ENCODE measurements at regions not wholly inside any gene's neighbourhood (a gene's known extent, or its start where the extent isn't known, plus 50 kb on each side); places are given as distances from the start of the nearest gene placed in this dataset.

DNA sequence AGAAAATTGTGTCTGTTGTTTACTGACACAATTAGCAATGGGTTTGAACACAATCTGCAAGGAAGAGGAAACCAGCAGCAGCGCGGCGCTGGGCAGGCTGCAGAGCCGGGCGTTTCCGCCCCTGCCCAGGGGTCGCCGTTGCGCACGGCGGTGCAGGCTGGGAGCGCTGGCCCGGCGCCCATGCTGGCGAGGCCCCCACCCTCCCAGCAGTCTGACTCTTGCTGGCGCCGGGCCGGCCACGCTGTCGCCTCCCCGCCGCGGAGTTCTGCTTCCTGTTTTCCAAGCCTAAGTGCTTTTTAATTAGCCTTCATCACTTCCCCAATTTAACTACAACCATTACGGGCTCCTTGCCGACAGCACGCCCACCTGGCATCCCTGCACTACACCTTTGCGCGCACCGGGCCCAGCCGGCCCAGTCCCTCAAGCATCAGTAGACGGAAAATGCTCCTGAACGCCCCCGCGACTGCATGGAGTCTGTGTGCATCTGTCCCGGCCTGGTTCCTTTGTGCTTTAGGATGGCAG lies 212.1 kb downstream of the GXYLT1 start:
- peak; percentile 9 to 89 for DNase-seq (ENCODE audit: low read depth in 2 of 2)

DNA sequence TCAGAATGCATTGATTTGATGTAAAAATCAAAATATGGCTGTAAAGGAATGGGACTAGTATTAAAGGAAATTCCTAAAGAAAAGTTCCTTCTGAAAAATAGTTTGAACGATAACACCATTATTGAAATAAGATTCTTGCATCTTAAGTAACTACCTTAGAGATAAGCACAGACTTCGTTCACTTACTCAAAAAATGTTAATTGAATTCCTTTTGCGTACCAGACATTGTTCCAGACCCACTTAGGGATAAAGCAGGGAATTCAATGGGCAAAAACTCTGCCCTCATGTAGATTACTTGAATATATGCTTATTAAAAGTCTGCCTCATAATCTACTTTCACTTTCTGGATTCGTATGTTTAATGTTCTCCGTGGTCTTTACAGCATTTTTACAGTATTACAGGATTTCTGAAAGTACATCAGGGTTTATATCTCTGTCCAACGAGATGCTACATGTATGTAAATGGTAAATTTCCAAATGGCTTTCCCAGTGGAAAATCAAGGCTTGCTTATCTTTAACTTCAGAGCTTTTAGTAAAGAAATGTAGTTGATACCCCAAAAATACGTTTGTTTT lies 213.7 kb downstream of the GXYLT1 start:
- DNase-seq (ENCODE audit: low read depth in 2 of 2), result no peak

DNA sequence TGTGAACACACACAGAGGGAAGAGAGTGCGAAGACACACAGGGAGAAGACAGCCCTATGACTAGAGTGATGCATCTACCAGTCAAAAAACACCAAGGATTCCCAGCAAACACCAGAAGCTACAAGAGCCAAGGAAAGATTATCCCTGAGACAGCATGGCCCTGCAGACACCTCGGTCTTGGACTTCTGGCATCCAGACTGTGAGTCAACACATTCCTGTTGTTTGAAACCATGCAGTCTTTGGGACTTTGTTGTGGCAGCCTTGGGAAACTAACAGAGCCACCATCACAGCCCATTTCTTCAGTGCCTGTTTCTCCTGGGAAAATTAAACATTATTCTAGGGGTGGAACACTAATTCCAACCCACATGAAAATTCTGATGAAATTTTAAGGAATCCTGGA lies 220.6 kb downstream of the GXYLT1 start:
- no peak for DNase-seq (ENCODE audit: low read depth in 2 of 2)

DNA sequence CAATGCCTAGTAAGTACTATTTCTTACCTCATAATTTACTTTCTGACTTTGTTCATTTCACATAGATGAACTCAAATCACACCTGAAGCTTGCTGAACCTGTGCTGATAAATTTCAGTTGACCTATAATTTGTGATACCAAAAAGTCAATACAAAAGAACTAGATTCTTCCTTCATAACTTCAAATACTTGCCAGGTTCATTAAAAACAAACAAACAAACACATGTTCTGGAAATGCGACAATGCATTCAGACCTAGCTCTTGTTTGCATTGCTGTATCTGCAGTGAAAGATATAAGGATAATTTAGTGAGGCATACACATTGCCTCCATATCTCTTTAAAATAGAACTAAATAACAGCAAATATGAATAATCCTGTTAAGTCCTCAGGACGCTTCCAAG lies 221.3 kb downstream of the GXYLT1 start:
- DNase-seq (ENCODE audit: low read depth in 2 of 2), result no peak

DNA sequence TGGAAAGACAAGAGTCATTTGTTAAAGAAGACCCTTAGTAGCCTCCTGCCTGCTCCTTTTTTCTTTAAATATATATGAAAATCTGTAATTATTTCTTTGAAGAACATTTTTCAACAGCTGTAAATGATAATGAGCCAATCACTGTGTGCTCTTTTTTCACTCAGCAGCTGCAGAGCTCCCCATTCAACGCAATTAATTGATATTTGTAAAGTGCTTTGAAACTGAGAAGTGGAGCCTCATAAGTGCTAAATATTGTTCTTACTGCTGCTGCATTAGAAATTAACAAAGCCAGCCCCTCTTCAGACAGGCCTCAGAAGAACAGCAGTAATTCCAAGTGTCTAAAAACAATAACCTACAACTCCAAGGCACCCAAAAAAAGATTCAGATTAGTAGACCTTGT lies 224.3 kb downstream of the GXYLT1 start:
- DNase-seq (ENCODE audit: low read depth in 2 of 2), result no peak

DNA sequence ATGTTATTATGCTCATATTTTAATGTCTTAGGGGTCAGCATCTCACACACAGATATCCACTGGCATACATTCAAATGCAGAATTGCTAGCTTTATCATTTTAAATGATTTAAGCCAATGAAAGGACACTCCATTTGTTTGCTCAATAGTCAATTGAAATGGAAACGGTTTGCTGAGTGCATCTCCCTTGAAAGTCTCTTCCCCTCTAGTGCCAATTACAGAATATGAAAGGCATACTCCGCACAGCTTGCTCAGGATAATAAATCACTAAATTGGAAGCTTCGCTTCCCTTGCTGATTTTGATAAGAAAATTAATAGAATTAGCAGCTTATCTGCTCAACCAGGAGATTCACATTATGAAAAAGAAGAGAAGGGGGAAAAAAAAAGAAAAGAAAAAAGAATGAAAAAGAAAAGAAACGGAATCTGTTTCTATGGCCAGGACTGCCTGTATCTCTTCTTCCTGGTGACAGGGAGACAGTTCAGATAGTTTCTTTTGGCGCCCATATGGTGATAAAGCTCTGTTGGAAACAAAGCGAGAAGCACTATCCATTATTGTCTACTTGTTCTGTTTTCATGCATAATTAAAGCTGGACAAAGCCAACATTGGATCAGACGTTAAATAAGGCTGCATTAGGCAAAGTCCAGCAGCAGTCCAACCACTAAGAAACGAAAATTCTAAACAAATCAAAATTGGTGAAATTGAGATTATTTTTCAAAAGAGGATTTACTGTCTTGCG lies 225.0 kb downstream of the GXYLT1 start:
- DNase-seq (ENCODE audit: low read depth in 2 of 2), result no peak

DNA sequence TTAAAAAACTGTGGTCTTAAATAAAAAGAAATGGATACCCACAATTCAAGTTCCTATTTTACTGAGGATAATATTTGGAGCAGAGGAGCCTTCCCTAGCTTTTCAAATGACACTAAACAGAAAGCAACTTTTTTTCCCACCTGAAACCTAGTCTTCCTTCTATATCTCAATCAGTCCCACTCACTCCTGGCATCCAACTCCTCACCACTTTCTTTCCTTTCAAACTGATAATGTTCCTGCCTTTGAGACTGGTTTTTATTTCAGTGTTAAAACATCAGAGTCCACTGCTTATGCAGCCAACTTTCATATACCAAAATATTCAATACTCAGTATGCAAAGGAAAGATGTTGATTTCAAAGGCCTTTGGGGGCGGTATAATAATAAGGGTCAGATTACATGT lies 225.6 kb downstream of the GXYLT1 start:
- no peak for DNase-seq (ENCODE audit: low read depth in 2 of 2)

DNA sequence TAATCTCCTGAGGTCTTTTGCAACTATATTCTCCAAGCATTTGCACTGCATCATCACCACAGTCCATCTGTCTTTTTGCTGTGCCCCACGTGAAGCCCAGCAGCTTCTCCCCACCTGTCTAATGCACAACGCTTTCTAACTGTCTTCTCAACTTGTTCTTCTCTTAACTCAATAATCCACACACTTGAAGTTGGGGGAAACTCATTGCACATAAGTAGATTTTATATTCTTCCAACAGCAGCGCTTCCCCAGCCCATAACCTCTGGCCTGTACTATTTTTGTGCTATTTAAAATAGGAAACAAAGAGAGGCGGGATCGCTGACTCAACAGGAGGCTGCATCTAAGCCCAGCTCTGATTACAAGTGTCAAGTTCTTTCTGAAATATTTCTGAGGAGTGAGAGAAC lies 226.7 kb downstream of the GXYLT1 start:
- DNase-seq (ENCODE audit: low read depth in 2 of 2), result peak in 1 of 2 donors; percentile 59

DNA sequence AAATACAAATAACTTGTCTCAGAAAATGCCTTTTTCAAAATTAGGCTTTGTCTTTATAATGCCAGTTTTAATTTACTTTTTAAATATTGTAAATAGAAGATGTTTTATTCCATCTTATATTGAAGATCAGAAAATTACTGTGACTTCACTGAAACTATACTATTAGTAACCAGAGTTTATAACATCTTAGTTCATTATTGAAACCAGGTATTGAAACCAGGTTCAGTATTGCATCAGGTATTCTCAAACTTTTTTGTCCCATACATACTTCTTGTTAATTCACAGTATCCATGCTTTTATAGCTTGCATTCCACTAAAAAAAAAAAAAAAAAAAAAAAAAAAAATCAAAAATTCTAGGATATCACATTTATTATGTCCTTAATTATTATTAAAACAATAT lies 227.5 kb downstream of the GXYLT1 start:
- DNase-seq (ENCODE audit: low read depth in 2 of 2), result no peak

DNA sequence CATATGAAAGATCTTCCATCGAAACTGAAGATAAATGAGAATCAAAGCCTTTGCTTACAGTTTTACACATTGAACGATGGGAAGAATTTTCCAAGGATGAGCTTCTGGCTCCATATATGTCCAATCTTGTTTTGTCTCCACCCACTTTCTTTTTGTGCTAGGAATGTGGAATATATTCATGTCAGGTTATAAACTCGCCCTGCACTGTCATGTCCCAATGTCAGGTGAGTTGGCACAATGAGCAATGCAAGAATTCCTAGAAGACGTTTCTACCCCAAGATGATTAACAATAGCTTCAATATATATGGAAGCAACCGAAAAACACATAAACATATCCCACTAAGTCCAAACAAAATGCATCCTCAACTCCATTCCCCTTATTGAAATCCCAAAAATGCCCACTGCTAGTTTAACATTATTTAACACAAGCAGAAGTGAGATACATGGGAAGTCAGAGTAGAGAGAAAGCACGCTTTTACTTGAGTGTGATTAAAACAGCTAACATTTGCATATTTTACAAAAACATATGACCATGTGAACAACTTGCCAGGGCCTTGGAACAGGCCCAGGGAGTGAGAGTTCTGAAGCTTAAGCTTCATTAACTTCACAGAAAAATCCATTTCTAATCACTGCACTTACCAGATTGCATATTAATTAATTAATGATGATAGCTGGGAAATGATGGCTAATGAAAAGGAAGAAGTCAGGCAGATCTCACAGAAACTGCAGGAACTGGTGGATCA lies 233.9 kb downstream of the GXYLT1 start:
- DNase-seq (ENCODE audit: low read depth in 2 of 2), result no peak

DNA sequence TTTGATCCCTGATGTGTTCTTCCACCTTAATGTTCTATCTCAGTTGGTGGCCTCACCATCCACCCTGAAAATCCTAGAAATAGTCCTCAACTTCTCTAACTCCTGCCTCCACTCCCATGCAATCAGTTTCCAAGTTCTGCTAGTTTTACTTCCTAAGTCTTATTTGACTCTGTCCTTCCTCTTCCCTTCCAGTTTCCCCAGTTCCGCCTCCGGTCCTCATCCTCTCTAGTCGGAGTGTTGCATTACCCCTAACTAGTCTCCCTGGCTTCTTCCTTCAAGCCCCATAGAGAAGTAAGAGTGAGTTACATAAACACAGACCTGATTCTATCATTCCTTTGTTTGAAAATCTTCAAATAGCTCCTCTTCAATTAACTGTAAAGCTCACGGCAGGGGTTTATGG lies 236.5 kb downstream of the GXYLT1 start:
- DNase-seq (ENCODE audit: low read depth in 2 of 2), result no peak

DNA sequence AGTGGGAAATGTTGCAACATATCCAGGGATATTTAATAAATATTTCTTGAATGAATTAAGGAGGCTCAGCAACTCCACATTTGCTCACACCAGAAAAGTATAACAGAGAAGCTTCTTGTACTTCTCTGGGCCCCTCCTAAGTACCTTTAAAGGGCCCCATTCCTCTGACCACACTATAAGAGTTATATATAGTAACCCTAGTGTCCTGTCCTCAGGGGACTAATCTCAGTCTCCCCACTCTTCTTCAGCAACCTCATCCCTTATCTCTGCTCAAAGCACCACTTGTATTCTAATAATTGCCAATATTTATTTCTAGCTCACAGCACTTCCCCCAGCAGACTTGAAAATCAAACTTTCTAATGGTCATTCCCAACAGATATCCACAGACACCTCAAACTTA lies 237.1 kb downstream of the GXYLT1 start:
- no peak for DNase-seq (ENCODE audit: low read depth in 2 of 2)

DNA sequence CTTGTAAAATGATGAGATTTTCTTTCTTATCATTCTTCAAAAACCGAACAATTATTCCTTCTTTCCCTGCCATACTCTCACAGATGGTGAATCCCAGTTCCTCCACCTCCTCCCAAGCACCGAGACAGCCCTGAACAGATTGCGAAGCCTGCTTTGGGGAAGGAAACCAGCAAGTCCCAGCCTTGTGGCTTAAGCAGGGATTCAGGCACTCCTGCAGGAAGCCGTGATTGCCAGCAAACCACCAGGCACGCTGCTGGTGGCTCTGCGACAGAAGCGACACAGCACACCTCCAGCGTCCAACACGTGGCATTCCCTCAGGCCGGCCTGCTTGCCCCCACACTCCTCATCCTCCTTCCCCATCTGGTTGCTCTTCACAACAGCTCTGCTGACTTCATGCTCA lies 237.7 kb downstream of the GXYLT1 start:
- no peak for DNase-seq (ENCODE audit: low read depth in 2 of 2)

DNA sequence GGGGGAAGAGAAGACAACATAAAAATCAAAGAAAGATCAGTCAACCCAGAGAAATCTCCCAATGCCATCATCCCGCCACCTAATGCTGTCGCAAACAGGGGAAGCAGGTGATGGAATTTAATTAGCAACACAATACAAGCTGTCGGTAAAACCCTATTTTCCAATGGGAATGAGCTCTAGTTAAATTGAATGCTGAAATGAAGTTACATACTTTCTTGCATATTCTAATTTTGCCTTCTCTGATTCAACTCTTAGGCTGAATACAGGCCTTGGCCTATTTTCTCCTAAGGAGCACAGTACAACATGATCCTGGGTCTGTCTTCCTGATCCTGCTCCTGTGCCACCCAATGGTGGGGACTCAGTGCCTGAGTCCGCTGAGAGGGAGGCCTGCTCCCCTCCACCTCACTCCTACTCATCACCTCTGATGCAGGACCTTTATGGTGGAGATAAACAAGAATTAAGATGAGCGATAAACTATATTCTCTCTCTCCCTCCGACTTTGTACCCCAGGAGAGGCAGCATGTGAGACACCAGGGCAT lies 238.8 kb downstream of the GXYLT1 start:
- no peak for DNase-seq (ENCODE audit: low read depth in 2 of 2)

DNA sequence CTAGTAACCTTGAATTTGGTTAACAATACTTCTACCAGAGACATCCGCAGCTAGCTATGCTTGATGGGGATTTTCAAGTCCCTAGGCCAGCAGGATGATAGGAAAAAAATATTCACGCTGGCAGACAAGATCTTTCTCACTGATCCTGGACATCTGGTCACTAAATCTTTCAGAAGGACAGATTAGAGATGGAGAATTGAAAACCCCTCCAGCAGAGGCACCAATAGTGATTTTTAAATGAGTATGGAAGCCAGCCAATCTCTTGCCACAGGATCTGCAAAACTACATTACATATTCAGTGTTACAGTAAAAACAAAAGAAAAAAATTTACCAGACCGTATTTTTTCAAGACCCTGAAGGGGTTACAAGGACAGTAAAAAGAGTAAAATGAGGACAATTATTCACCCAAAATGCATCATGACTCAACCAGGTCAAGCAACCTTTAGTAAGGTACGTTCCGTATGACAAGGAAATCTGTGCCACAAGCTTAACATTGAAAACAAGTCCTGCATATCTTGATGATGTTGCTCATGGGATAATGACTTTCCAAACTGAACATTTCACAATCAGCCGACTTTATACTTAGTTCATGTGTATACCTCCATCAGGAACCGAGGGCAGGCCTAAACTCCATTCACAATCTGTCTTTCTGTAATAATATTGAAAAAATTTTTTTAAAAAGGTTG lies 239.5 kb downstream of the GXYLT1 start:
- no peak for DNase-seq (ENCODE audit: low read depth in 2 of 2)

DNA sequence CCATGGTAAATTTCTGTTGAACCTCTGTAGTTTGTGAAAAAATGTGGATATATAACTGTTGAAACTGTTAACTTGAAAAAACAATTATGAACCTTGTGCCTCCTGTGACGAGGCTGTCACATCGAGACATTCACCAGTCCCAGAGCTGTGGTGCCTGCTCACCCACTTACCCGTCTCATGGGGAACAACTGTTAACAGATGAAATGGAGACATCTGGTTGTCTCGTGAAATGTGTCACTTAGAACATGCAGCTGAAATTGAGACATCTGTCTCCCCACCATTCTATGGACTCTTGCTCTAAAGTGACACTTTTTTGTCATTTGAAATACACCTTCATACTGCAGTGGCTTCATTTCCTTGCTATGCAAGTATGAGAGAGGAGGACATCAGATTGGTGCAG lies 240.6 kb downstream of the GXYLT1 start:
- no peak for DNase-seq (ENCODE audit: low read depth in 2 of 2)

DNA sequence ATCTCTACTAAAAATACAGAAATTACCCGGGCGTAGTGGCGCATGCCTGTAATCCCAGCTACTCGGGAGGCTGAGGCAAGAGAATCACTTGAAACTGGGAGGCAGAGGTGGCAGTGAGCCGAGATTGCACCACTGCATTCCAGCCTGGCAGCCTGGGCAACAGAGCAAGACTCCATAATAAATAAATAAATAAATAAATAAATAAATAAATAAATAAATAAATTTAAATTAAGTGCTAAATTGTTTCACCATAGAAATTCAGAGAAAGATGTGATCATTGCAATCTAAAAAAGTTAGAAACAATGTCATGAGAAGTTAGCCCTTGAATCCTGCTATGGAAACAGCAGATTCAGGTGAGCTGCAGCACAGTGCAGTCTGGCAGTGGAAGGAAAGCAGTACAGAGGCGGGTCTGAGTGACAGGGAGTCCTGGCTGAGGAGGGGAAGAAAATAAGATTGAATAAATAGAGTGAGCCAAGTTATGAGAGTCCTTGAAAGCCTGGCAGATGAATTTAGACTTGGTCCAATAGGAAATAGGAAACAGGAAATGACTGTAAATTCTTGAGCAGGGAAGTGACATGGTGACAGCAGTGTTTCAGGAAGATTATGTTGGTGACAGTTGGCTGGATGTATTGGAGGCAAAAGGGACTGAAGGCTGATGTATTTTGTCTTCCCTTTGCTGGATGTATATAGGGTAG lies 241.5 kb downstream of the GXYLT1 start:
- no peak for DNase-seq (ENCODE audit: low read depth in 2 of 2)

DNA sequence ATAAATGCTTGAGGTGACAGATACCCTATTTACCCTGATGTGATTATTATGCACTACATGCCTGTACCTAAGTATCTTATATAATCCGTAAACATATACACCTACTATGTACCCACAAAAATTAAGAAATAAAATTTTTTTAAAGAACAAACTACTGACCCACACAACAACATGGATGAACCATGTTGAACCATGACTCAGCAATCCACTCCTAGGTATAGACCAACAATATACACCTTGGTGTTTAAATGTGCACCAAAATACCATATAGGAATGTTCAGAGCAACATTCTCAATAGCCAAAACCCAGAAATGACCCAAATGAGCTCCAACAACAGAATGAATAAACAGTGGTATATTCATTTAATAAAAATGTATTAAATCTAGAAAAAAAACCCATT lies 245.1 kb downstream of the GXYLT1 start:
- no peak for DNase-seq (ENCODE audit: low read depth in 2 of 2)

DNA sequence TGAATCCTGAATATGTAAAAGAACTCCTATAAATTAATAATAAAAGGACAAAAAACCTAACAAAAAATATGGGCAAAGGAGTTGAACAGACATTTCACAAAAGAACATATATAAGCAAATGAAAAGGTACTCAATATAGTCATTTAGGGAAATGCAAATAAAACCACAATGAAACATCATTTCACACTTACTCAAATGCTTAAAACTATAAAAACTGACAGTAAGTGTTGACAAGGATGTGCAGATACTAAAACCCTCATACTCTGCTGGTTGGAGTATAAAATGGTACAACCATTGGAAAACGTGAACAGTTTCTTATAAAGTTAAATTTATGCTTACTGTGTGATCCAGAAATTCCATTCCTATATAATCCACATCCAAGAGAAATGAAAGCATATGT lies 247.1 kb downstream of the GXYLT1 start:
- no peak for DNase-seq (ENCODE audit: low read depth in 2 of 2)

DNA sequence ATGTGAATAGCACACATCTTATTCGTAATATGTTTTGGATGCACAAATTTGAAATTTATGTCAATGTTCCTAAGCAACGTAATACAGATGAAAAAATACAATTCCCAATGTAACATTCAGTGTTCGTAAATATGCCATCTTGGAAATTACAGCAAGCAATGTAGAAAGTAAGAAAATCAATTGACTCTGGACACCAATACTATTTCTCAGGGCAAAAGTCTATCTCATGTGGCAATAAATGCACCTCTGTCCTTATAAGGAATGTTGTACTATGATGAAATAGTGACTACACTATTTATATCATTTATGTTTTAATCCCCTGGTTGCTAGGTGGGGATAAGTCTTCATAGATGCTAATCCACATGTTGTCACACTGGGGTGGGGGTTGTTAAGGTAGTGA lies 251.2 kb downstream of the GXYLT1 start:
- DNase-seq (ENCODE audit: low read depth in 2 of 2), result no peak

DNA sequence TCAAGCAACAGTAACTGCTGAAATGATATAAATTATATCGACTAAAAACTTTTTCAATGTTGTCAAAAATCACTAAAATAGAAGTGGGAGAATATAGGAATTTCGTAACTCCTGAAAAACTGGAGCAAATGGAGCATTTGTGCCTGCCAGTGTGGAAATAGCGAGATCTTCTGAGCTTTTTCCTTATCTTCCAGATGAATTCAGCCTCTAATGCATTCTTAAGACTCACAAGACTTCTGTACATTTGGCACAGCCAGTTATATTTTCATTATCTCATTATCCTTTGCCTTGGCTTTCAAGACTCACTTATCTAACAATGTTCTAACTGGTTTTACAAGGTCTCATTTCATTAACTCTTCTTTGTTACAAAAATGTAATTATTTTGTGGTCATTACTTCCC lies 252.4 kb downstream of the GXYLT1 start:
- DNase-seq (ENCODE audit: low read depth in 2 of 2), result no peak

Data from dermis microvascular lymphatic vessel endothelial cell (primary cell).